ENCODE measurements at regions not wholly inside any gene's neighbourhood (a gene's known extent, or its start where the extent isn't known, plus 50 kb on each side); places are given as distances from the start of the nearest gene placed in this dataset.
"Not testable (repeated sequence)": the region's sequence is repeated elsewhere in the genome, so short reads cannot be mapped to it uniquely, and the experiment has no call there.

GRCh38 chr3:107117922-107118536 is 259.2 kb upstream of the CCDC54 start:
- DNase-seq: peak; percentile 73

- DNase-seq: no peak
Measured at GRCh38 chr3:107124885-107125284, 252.4 kb upstream of the CCDC54 start.

- peak; percentile 47 for DNase-seq
Measured at GRCh38 chr3:107128946-107129345, 248.3 kb upstream of the CCDC54 start.

- DNase-seq: no peak
Measured at GRCh38 chr3:107130089-107130700, 247.0 kb upstream of the CCDC54 start.

GRCh38 chr3:107132674-107133073 is 244.6 kb upstream of the CCDC54 start:
- no peak for DNase-seq

- DNase-seq: no peak
Measured at GRCh38 chr3:107133891-107134290, 243.3 kb upstream of the CCDC54 start.

GRCh38 chr3:107142171-107142570 is 235.1 kb upstream of the CCDC54 start:
- DNase-seq: peak; percentile 96

- DNase-seq: peak; percentile 93
Measured at GRCh38 chr3:107142786-107143575, 234.3 kb upstream of the CCDC54 start.

GRCh38 chr3:107150675-107151074 is 226.6 kb upstream of the CCDC54 start:
- no peak for DNase-seq

GRCh38 chr3:107153981-107154380 is 223.3 kb upstream of the CCDC54 start:
- DNase-seq: no peak

- DNase-seq: no peak
Measured at GRCh38 chr3:107172411-107172810, 204.8 kb upstream of the CCDC54 start.

GRCh38 chr3:107184375-107184774 is 192.9 kb upstream of the CCDC54 start:
- no peak for DNase-seq

- DNase-seq: no peak
Measured at GRCh38 chr3:107188262-107188661, 189.0 kb upstream of the CCDC54 start.

GRCh38 chr3:107189158-107189791 is 188.0 kb upstream of the CCDC54 start:
- no peak for DNase-seq

- no peak for DNase-seq
Measured at GRCh38 chr3:107193116-107193515, 184.1 kb upstream of the CCDC54 start.

GRCh38 chr3:107198581-107199181 is 178.6 kb upstream of the CCDC54 start:
- peak; percentile 57 for DNase-seq

GRCh38 chr3:107201146-107201545 is 176.1 kb upstream of the CCDC54 start:
- DNase-seq: peak; percentile 43

- not testable (repeated sequence) for DNase-seq
Measured at GRCh38 chr3:107202885-107203284, 174.4 kb upstream of the CCDC54 start.

- DNase-seq: no peak
Measured at GRCh38 chr3:107204121-107204520, 173.1 kb upstream of the CCDC54 start.

GRCh38 chr3:107205358-107205757 is 171.9 kb upstream of the CCDC54 start:
- DNase-seq: no peak

GRCh38 chr3:107206141-107206540 is 171.1 kb upstream of the CCDC54 start:
- peak; percentile 45 for DNase-seq

GRCh38 chr3:107206945-107207344 is 170.3 kb upstream of the CCDC54 start:
- DNase-seq: no peak

- DNase-seq: peak; percentile 88
Measured at GRCh38 chr3:107208100-107208499, 169.1 kb upstream of the CCDC54 start.
